Suprapubic skin (tissue), 3 donors: ENCODE measurements at regions not wholly inside any gene's neighbourhood (a gene's known extent, or its start where the extent isn't known, plus 50 kb on each side); places are given as distances from the start of the nearest gene placed in this dataset.

Experiments used
- POLR2A ChIP-seq, 2 donors: fragments of 450-650 bp; IDR thresholded peaks; one replicate each; pipeline ENCODE4 v1.6.1; 2017; ENCODE audit warnings: antibody characterized with exemption in 2 of 2, mild to moderate bottlenecking in 2 of 2, moderate library complexity in 2 of 2
- TF ChIP-seq, protein P1 (sequence below), 2 donors: fragments of 200-600 bp in 1 of 2; fragments of 450-650 bp in 1 of 2; sonication (generic) in 1 of 2; IDR thresholded peaks; one replicate each; pipeline ENCODE4 v1.5.1; 2016 to 2019; ENCODE audit warnings: antibody characterized with exemption in 2 of 2, mild to moderate bottlenecking in 1 of 2, moderate library complexity in 1 of 2

DNA sequence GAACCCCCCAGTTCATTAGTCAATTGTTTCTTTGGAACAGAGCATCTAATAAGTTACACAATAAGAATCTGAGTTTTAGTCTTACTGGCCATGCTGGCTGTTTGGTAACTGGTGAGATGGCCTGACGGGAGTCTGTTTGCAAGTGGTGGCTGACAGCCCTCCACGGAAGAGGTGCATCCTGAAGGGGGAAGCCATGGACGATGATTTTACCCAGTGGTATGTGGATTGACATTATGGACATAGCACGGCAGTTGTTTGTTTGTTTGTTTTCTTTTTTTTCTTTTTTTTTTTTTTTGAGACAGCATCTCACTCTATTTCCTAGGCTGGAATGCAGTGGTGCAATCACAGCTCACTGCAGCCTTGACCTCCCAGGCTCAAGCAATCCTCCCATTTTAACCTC, 156.0 kb downstream of the RPLP1 start:
- no peak for TF ChIP-seq POLR2A (IDR thresholded peaks at IDR 0.05)
- TF ChIP-seq, protein P1, sequence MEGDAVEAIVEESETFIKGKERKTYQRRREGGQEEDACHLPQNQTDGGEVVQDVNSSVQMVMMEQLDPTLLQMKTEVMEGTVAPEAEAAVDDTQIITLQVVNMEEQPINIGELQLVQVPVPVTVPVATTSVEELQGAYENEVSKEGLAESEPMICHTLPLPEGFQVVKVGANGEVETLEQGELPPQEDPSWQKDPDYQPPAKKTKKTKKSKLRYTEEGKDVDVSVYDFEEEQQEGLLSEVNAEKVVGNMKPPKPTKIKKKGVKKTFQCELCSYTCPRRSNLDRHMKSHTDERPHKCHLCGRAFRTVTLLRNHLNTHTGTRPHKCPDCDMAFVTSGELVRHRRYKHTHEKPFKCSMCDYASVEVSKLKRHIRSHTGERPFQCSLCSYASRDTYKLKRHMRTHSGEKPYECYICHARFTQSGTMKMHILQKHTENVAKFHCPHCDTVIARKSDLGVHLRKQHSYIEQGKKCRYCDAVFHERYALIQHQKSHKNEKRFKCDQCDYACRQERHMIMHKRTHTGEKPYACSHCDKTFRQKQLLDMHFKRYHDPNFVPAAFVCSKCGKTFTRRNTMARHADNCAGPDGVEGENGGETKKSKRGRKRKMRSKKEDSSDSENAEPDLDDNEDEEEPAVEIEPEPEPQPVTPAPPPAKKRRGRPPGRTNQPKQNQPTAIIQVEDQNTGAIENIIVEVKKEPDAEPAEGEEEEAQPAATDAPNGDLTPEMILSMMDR (IDR thresholded peaks at IDR 0.05), result no peak
